IMR-90 (cell line): ENCODE measurements at regions not wholly inside any gene's neighbourhood (a gene's known extent, or its start where the extent isn't known, plus 50 kb on each side); places are given as distances from the start of the nearest gene placed in this dataset.

ENCODE experiments used
- ATAC-seq: fragments of 200-7000 bp; cut with Tn5 transposase; 2 replicates; pipeline ENCODE4 v1.9.1; 2020; ENCODE audit warnings: low read depth, mild to moderate bottlenecking, moderate library complexity
- BruUV-seq: library from RNA; stranded (reverse); fragments of 400-500 nt; replicated peaks from 2 replicates; lab custom pipeline; 2021; lab: Mats Ljungman, UMichigan
- CTCF ChIA-PET: fragments of 300-600 bp; formaldehyde crosslinking; extraction: SDS; loops from one replicate; lab custom pipeline; 2021; ENCODE audit warnings: antibody characterized with exemption; lab: Yijun Ruan, JAX
- POLR2A ChIA-PET: fragments of 300-600 bp; sonication (Branson Sonifier 250); formaldehyde crosslinking; loops from one replicate; lab custom pipeline; 2022; ENCODE audit warnings: antibody characterized with exemption; ENCODE audit not compliant: unreplicated experiment; lab: Charles Lee
- DNase-seq: peaks from one replicate; pipeline ENCODE4 v3.0.0; 2013
- H2AFZ ChIP-seq: replicated peaks from 2 replicates; pipeline ENCODE3; 2013; ENCODE audit warnings: low read length, mild to moderate bottlenecking; ENCODE audit not compliant: poor library complexity
- H2AK5ac ChIP-seq: 2 replicates; pipeline ENCODE4 v1.6.1; 2013; ENCODE audit warnings: low read depth, low read length, inconsistent platforms
- H2AK9ac ChIP-seq: replicated peaks from 2 replicates; pipeline ENCODE3; 2013; ENCODE audit warnings: mild to moderate bottlenecking, low read depth, low read length, moderate library complexity; ENCODE audit not compliant: poor library complexity
- H2BK120ac ChIP-seq: 2 replicates; pipeline ENCODE4 v1.6.1; 2013; ENCODE audit warnings: low read depth, low read length, inconsistent platforms
- H2BK15ac ChIP-seq: 3 replicates; pipeline ENCODE4 v1.6.1; 2013; ENCODE audit warnings: low read depth, low read length, inconsistent platforms
- H2BK20ac ChIP-seq: 2 replicates; pipeline ENCODE4 v1.6.1; 2013; ENCODE audit warnings: low read depth, mild to moderate bottlenecking, inconsistent platforms, low read length, moderate library complexity
- H2BK5ac ChIP-seq: 2 replicates; pipeline ENCODE4 v1.6.1; 2013; ENCODE audit warnings: mild to moderate bottlenecking, low read depth, low read length, inconsistent platforms; ENCODE audit not compliant: poor library complexity, severe bottlenecking
- H3K14ac ChIP-seq: replicated peaks from 2 replicates; pipeline ENCODE4 v1.6.1; 2013; ENCODE audit warnings: low read depth, low read length, inconsistent platforms
- H3K18ac ChIP-seq: 2 replicates; pipeline ENCODE4 v1.6.1; 2013; ENCODE audit warnings: low read depth, low read length, control low read depth
- H3K23ac ChIP-seq: 2 replicates; pipeline ENCODE4 v1.6.1; 2013; ENCODE audit warnings: low read depth, low read length, inconsistent platforms
- H3K27ac ChIP-seq: 2 replicates; pipeline ENCODE4 v1.5.1; 2013; ENCODE audit warnings: mild to moderate bottlenecking, control low read depth, low read length; ENCODE audit not compliant: insufficient read depth
- H3K27me3 ChIP-seq: 2 replicates; pipeline ENCODE4 v1.6.1; 2013; ENCODE audit warnings: low read length; ENCODE audit not compliant: control insufficient read depth, insufficient read depth
- H3K36me3 ChIP-seq: 2 replicates; pipeline ENCODE4 v1.6.1; 2013; ENCODE audit warnings: low read length, mixed read lengths; ENCODE audit not compliant: control insufficient read depth, insufficient read depth
- H3K4ac ChIP-seq: 2 replicates; pipeline ENCODE4 v1.6.1; 2013; ENCODE audit warnings: low read depth, low read length, inconsistent platforms
- H3K4me1 ChIP-seq: 2 replicates; pipeline ENCODE4 v1.6.1; 2013; ENCODE audit warnings: low read length, mixed read lengths; ENCODE audit not compliant: control insufficient read depth, insufficient read depth
- H3K4me2 ChIP-seq: 2 replicates; pipeline ENCODE4 v1.6.1; 2013; ENCODE audit warnings: low read depth, mild to moderate bottlenecking, control low read depth, low read length, moderate library complexity
- H3K4me3 ChIP-seq: 2 replicates; pipeline ENCODE4 v1.5.1; 2013; ENCODE audit warnings: low read depth, mild to moderate bottlenecking, control low read depth, low read length, moderate library complexity; ENCODE audit not compliant: insufficient read depth
- H3K56ac ChIP-seq: 2 replicates; pipeline ENCODE4 v1.6.1; 2013; ENCODE audit warnings: low read length, inconsistent platforms; ENCODE audit not compliant: insufficient read depth; ENCODE audit errors: extremely low read depth
- H3K79me1 ChIP-seq, 2 experiments: 2 replicates each; pipeline ENCODE4 v1.6.1; 2013; ENCODE audit warnings: low read length in 2 of 2, inconsistent platforms in 1 of 2, low read depth in 1 of 2
- H3K9ac ChIP-seq: 2 replicates; pipeline ENCODE4 v1.6.1; 2013; ENCODE audit warnings: low read depth, low read length, control low read depth
- H3K9me1 ChIP-seq: 2 replicates; pipeline ENCODE4 v1.6.1; 2013; ENCODE audit warnings: low read length, inconsistent platforms; ENCODE audit not compliant: insufficient read depth
- H3K9me3 ChIP-seq: 2 replicates; pipeline ENCODE4 v1.6.1; 2013; ENCODE audit warnings: low read length; ENCODE audit not compliant: control insufficient read depth, insufficient read depth
- H4K20me1 ChIP-seq: 2 replicates; pipeline ENCODE4 v1.6.1; 2013; ENCODE audit warnings: low read length, inconsistent platforms; ENCODE audit not compliant: insufficient read depth
- H4K5ac ChIP-seq: 2 replicates; pipeline ENCODE4 v1.6.1; 2013; ENCODE audit warnings: mild to moderate bottlenecking, low read depth, low read length, control low read depth
- H4K8ac ChIP-seq, 2 experiments: 2 replicates each; pipeline ENCODE4 v1.6.1; 2013; ENCODE audit warnings: low read depth in 2 of 2, low read length in 2 of 2, control low read depth in 1 of 2, inconsistent platforms in 1 of 2
- H4K91ac ChIP-seq: 2 replicates; pipeline ENCODE4 v1.6.1; 2013; ENCODE audit warnings: low read depth, low read length, inconsistent platforms; ENCODE audit not compliant: insufficient read depth
- BHLHE40 ChIP-seq: fragments of 150-350 bp; IDR thresholded peaks from 2 replicates; pipeline ENCODE4 v1.6.1; 2016; ENCODE audit warnings: mild to moderate bottlenecking, low read depth, low read length
- CEBPB ChIP-seq: IDR thresholded peaks from 2 replicates; pipeline ENCODE4 v1.6.1; 2012; ENCODE audit warnings: low read depth, low read length, improper control_type of control experiment
- CHD1 ChIP-seq: IDR thresholded peaks from 2 replicates; pipeline ENCODE4 v1.6.1; 2012; ENCODE audit warnings: low read depth, low read length, improper control_type of control experiment
- FOS ChIP-seq: fragments of 150-350 bp; IDR thresholded peaks from 2 replicates; pipeline ENCODE4 v1.6.1; 2016; ENCODE audit warnings: low read depth, low read length
- MAFK ChIP-seq: IDR thresholded peaks from 2 replicates; pipeline ENCODE4 v1.6.1; 2012; ENCODE audit warnings: low read depth, low read length, improper control_type of control experiment
- MAZ ChIP-seq: IDR thresholded peaks from 2 replicates; pipeline ENCODE4 v1.6.1; 2012; ENCODE audit warnings: low read depth, mild to moderate bottlenecking, low read length, improper control_type of control experiment, moderate library complexity, borderline replicate concordance
- MXI1 ChIP-seq: IDR thresholded peaks from 2 replicates; pipeline ENCODE4 v1.6.1; 2012; ENCODE audit warnings: low read depth, mild to moderate bottlenecking, low read length, moderate library complexity, borderline replicate concordance
- NFE2L2 ChIP-seq: fragments of 150-350 bp; IDR thresholded peaks from 2 replicates; pipeline ENCODE4 v1.6.1; 2016; ENCODE audit warnings: low read depth, mild to moderate bottlenecking, low read length
- RAD21 ChIP-seq: IDR thresholded peaks from 2 replicates; pipeline ENCODE4 v1.6.1; 2012; ENCODE audit warnings: low read length, improper control_type of control experiment
- RFX5 ChIP-seq: IDR thresholded peaks from 2 replicates; pipeline ENCODE4 v1.8.0; 2012; ENCODE audit warnings: low read depth, mild to moderate bottlenecking, low read length, moderate library complexity
- SMC3 ChIP-seq: fragments of 150-350 bp; IDR thresholded peaks from 2 replicates; pipeline ENCODE4 v1.6.1; 2016; ENCODE audit warnings: low read depth, mild to moderate bottlenecking, antibody characterized with exemption, low read length, moderate library complexity
- WGBS, 2 experiments: methylation state at CpG; one replicate each; pipeline versions ENCODE4 v1.1.5 to v1.1.7; 2013; ENCODE audit warnings: missing lambda C conversion rate in 2 of 2; ENCODE audit not compliant: insufficient read length in 1 of 2; ENCODE audit errors: extremely low coverage in 2 of 2; 5-methylcytosine and 5-hydroxymethylcytosine counted together
- dilution Hi-C: fragments of 300-500 bp; cut with HindIII; formaldehyde crosslinking; loops from one replicate; pipeline ENCODE4 v1.14.3; 2018; ENCODE audit warnings: low sequenced_read_pairs; ENCODE audit not compliant: unreplicated experiment
- in situ Hi-C: fragments of 300-500 bp; cut with MboI; formaldehyde crosslinking; loops from 3 replicates; pipeline ENCODE4 v1.14.3; 2019; ENCODE audit warnings: low sequenced_read_pairs, inconsistent platforms, mixed read lengths
- intact Hi-C: fragments of 100-400 bp; cut with micrococcal nuclease; formaldehyde crosslinking; loops from 2 replicates; pipeline ENCODE4 v1.10.0; 2022
- TF ChIP-seq, protein P1 (sequence below): fragments of 150-350 bp; IDR thresholded peaks from 2 replicates; pipeline ENCODE4 v1.6.1; 2016; ENCODE audit warnings: low read depth, mild to moderate bottlenecking, low read length, moderate library complexity, borderline replicate concordance
- TF ChIP-seq, protein P2 (sequence below): conservative IDR thresholded peaks from 2 replicates; pipeline ENCODE4 v1.5.1; 2012; ENCODE audit warnings: mild to moderate bottlenecking, low read depth, low read length, improper control_type of control experiment
- TF ChIP-seq, protein P3 (sequence below): fragments of 150-350 bp; IDR thresholded peaks from 2 replicates; pipeline ENCODE4 v1.6.1; 2017; ENCODE audit warnings: mild to moderate bottlenecking, antibody characterized with exemption, low read length, low read depth

DNA sequence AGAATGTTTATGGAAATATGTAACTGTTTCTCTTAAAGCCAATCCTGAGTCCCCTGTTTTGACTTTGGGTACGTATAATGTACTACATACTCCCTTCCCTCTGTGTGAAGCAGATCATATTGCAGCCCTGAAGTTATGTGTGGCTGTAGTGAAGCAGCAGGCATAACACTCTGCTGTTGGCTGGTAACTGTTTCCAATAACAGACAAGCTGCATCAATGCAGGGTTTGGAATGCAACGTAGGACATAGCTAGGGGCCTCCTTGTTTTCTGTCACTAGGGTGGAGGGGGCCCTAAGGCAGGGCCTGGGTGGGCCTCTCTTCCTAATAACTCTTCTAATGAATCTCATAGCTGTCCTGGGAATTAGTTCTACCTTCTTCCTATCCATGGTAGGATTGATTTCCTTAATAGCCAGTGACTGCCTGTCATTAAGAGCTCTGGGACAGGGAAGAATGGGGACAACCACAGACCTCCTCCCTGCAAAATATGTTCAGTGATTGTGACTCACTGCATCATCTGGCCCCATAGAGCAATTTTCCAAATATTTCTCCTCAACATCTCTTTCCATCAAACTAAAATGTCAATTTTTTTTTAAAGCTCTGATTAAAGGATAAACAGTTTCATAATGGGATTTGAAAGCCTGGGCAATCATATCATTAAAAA, 129.6 kb upstream of the HMHB1 start:
- Histone ChIP-seq H2BK15ac (no peak overlapping the region), H2BK120ac (no peak overlapping the region), H2AK5ac (no peak overlapping the region), H2AK9ac (no peak overlapping the region), H3K23ac (no peak overlapping the region), H3K9me1 (no peaks in the 10 kb centered on the region; the same call in 1 of the 2 replicates), H3K79me1 (no peaks in the 10 kb centered on the region), H3K56ac (no peak overlapping the region), H3K4me3 (no peak overlapping the region), H2AFZ (no peak overlapping the region), H3K4me2 (peak overlapping the region; percentile 16; the same call in 1 of the 2 replicates), H3K18ac (peak overlapping the region; percentile 14; the same call in 1 of the 2 replicates), H2BK20ac (no peak overlapping the region), H4K5ac (0 out of 2 replicates have a peak overlapping the region, but pooled peaks have one; percentile 7), H4K8ac (no peak overlapping the region), H3K4me1 (peaks cover 8% of the 10 kb centered on the region), H3K9me3 (no peaks in the 10 kb centered on the region), H3K27me3 (no peaks in the 10 kb centered on the region), H4K91ac (no peak overlapping the region), H2BK5ac (no peak overlapping the region), H3K4ac (no peak overlapping the region), H3K9ac (no peak overlapping the region), H3K14ac (no peak overlapping the region), H3K27ac (no peak overlapping the region; the same call in 1 of the 2 replicates), H3K36me3 (no peaks in the 10 kb centered on the region), H4K20me1 (no peaks in the 10 kb centered on the region)
- dilution Hi-C loops (no loop called here), intact Hi-C loops (no loop called here), in situ Hi-C loops (no loop called here)
- DNase-seq (peak; percentile 79), ATAC-seq (peak; percentile 91)
- ChIA-PET CTCF (no interaction called here), POLR2A (no interaction called here)
- no CpG with 5 or more reads among the region's 2 CpGs for WGBS, 2 experiments
- TF ChIP-seq RAD21 (no peak), RFX5 (no peak), MXI1 (no peak), MAFK (no peak), CEBPB (no peak), FOS (no peak), CHD1 (no peak), NFE2L2 (no peak), MAZ (no peak), BHLHE40 (no peak), SMC3 (no peak)
- TF ChIP-seq, protein P1, sequence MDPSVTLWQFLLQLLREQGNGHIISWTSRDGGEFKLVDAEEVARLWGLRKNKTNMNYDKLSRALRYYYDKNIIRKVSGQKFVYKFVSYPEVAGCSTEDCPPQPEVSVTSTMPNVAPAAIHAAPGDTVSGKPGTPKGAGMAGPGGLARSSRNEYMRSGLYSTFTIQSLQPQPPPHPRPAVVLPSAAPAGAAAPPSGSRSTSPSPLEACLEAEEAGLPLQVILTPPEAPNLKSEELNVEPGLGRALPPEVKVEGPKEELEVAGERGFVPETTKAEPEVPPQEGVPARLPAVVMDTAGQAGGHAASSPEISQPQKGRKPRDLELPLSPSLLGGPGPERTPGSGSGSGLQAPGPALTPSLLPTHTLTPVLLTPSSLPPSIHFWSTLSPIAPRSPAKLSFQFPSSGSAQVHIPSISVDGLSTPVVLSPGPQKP, result no peak
- TF ChIP-seq, protein P2, sequence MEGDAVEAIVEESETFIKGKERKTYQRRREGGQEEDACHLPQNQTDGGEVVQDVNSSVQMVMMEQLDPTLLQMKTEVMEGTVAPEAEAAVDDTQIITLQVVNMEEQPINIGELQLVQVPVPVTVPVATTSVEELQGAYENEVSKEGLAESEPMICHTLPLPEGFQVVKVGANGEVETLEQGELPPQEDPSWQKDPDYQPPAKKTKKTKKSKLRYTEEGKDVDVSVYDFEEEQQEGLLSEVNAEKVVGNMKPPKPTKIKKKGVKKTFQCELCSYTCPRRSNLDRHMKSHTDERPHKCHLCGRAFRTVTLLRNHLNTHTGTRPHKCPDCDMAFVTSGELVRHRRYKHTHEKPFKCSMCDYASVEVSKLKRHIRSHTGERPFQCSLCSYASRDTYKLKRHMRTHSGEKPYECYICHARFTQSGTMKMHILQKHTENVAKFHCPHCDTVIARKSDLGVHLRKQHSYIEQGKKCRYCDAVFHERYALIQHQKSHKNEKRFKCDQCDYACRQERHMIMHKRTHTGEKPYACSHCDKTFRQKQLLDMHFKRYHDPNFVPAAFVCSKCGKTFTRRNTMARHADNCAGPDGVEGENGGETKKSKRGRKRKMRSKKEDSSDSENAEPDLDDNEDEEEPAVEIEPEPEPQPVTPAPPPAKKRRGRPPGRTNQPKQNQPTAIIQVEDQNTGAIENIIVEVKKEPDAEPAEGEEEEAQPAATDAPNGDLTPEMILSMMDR, result no peak
- TF ChIP-seq, protein P3, sequence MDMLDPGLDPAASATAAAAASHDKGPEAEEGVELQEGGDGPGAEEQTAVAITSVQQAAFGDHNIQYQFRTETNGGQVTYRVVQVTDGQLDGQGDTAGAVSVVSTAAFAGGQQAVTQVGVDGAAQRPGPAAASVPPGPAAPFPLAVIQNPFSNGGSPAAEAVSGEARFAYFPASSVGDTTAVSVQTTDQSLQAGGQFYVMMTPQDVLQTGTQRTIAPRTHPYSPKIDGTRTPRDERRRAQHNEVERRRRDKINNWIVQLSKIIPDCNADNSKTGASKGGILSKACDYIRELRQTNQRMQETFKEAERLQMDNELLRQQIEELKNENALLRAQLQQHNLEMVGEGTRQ, result no peak
- no TSS peak for BruUV-seq
